NCI-H446 treated with DMSO at 0.1 percent for 48 hours (cell line): ENCODE measurements at regions not wholly inside any gene's neighbourhood (a gene's known extent, or its start where the extent isn't known, plus 50 kb on each side); places are given as distances from the start of the nearest gene placed in this dataset.
A peak's percentile ranks its signal among the peaks of the same experiment; 100 is the strongest.

Experiments used
- DNase-seq: peaks from one replicate; lab custom pipeline; 2025; lab: John Stamatoyannopoulos, UW

- no peak for DNase-seq
These were observed 152.8 kb downstream of the OLFM1 start for GRCh38 chr9:135240222-135240621.

GRCh38 chr9:135240871-135241311 lies 153.4 kb downstream of the OLFM1 start:
- DNase-seq = no peak

GRCh38 chr9:135241381-135242048 lies 154.0 kb downstream of the OLFM1 start:
- peak; percentile 62 for DNase-seq

GRCh38 chr9:135242049-135242396 lies 154.6 kb downstream of the OLFM1 start:
- DNase-seq = no peak

GRCh38 chr9:135242406-135242805 lies 154.9 kb downstream of the OLFM1 start:
- no peak for DNase-seq

- no peak for DNase-seq
These were observed 156.0 kb downstream of the OLFM1 start for GRCh38 chr9:135243201-135244190.

GRCh38 chr9:135244271-135245221 lies 157.1 kb downstream of the OLFM1 start:
- DNase-seq = peak; percentile 71

GRCh38 chr9:135245482-135246247 lies 158.2 kb downstream of the OLFM1 start:
- no peak for DNase-seq

GRCh38 chr9:135246248-135247205 lies 159.1 kb downstream of the OLFM1 start:
- no peak for DNase-seq

- no peak for DNase-seq
These were observed 159.9 kb downstream of the OLFM1 start for GRCh38 chr9:135247227-135247930.

GRCh38 chr9:135248111-135248510 lies 160.6 kb downstream of the OLFM1 start:
- DNase-seq = no peak

- no peak for DNase-seq
These were observed 161.3 kb downstream of the OLFM1 start for GRCh38 chr9:135248721-135249120.

- DNase-seq = no peak
These were observed 161.7 kb downstream of the OLFM1 start for GRCh38 chr9:135249191-135249590.

GRCh38 chr9:135249711-135250110 lies 162.2 kb downstream of the OLFM1 start:
- no peak for DNase-seq

GRCh38 chr9:135251331-135251761 lies 163.9 kb downstream of the OLFM1 start:
- DNase-seq = no peak

GRCh38 chr9:135251996-135252760 lies 164.7 kb downstream of the OLFM1 start:
- no peak for DNase-seq

- no peak for DNase-seq
These were observed 165.5 kb downstream of the OLFM1 start for GRCh38 chr9:135252980-135253304.

- no peak for DNase-seq
These were observed 166.0 kb downstream of the OLFM1 start for GRCh38 chr9:135253305-135254004.
